ENCODE measurements at regions not wholly inside any gene's neighbourhood (a gene's known extent, or its start where the extent isn't known, plus 50 kb on each side); places are given as distances from the start of the nearest gene placed in this dataset.

DNA sequence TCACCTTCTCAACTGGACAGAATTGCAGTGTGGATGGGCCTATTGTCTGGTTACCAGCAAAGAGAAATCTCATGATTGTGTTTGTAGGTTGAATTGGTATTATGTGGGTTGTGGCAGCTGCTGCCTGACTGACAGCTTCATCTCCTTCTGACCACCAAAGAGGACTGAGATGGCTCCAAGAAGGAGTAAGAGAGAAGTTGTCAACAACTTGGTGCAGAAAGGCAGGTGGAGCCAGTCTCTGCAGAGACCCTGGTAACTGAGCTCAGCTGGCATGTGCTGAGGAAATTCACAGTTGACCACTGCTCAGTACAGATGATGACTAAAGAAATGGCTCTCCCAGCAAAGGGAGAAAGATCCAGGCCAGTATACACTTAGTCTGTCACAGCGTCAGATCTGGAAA is 240.0 kb upstream of the AMIGO2 start:
- FAIRE-seq (no peak), DNase-seq (ENCODE audit: insufficient read length, low spot score) (no peak)
- TF ChIP-seq, protein P1, sequence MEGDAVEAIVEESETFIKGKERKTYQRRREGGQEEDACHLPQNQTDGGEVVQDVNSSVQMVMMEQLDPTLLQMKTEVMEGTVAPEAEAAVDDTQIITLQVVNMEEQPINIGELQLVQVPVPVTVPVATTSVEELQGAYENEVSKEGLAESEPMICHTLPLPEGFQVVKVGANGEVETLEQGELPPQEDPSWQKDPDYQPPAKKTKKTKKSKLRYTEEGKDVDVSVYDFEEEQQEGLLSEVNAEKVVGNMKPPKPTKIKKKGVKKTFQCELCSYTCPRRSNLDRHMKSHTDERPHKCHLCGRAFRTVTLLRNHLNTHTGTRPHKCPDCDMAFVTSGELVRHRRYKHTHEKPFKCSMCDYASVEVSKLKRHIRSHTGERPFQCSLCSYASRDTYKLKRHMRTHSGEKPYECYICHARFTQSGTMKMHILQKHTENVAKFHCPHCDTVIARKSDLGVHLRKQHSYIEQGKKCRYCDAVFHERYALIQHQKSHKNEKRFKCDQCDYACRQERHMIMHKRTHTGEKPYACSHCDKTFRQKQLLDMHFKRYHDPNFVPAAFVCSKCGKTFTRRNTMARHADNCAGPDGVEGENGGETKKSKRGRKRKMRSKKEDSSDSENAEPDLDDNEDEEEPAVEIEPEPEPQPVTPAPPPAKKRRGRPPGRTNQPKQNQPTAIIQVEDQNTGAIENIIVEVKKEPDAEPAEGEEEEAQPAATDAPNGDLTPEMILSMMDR (IDR thresholded peaks at IDR 0.05; ENCODE audit: insufficient read depth, missing control alignments) = no peak

DNA sequence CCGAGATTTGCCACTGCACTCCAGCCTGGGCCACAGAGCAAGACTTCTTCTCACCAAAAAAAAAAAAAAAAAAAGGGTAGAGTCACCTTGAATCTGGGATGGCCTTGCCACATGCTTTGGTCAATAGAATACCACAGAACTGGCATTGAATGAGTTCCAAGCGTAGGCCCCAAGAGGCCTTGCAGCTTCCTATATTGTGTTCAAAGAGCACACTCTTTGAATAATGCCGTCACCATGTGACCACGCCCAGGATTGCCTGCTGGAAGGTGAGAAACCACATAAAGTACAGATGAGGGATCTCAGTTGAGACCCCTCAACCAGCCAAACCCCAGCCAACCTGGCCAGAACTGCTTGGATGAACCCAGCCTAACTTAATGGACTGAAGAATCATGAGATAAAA is 239.2 kb upstream of the AMIGO2 start:
- FAIRE-seq (no peak), DNase-seq (ENCODE audit: insufficient read length, low spot score) (no peak)
- TF ChIP-seq, protein P1 (IDR thresholded peaks at IDR 0.05; ENCODE audit: insufficient read depth, missing control alignments) = no peak

- no peak for FAIRE-seq
Observed at GRCh38 chr12:47317175-47317915, 237.6 kb upstream of the AMIGO2 start.

GRCh38 chr12:47316609-47317049 is 236.9 kb upstream of the AMIGO2 start:
- no peak for DNase-seq (ENCODE audit: insufficient read length, low spot score)
- TF ChIP-seq, protein P1 (IDR thresholded peaks at IDR 0.05; ENCODE audit: insufficient read depth, missing control alignments) = no peak
- FAIRE-seq = no peak

More at GRCh38 chr12:47317175-47317915, 237.6 kb upstream of the AMIGO2 start:
- no peak for DNase-seq (ENCODE audit: insufficient read length, low spot score)
- TF ChIP-seq, protein P1 (IDR thresholded peaks at IDR 0.05; ENCODE audit: insufficient read depth, missing control alignments) = no peak

DNA sequence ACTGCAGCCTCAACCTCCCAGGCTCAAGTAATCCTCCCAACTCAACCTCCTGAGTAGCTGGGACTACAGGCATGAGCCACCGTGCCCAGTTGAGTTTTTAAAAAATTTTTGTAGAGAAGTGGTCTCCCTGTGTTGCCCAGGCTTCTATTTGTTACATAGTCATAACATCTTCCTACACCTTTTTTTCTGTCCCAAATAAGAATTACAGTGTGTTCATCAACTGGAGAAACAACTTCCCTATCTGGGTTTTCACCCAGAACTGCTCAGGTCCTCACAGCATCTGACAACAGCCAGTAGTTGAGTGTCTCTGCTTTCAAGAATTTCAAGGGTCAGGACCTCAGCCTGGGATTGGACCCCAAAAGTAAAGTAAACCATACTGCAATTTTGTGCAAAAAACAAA is 235.2 kb upstream of the AMIGO2 start:
- DNase-seq (ENCODE audit: insufficient read length, low spot score) (no peak), FAIRE-seq (no peak)
- TF ChIP-seq, protein P1 (IDR thresholded peaks at IDR 0.05; ENCODE audit: insufficient read depth, missing control alignments) = no peak

GRCh38 chr12:47312808-47313426 is 233.2 kb upstream of the AMIGO2 start:
- FAIRE-seq (no peak), DNase-seq (ENCODE audit: insufficient read length, low spot score) (no peak)
- TF ChIP-seq, protein P1 (IDR thresholded peaks at IDR 0.05; ENCODE audit: insufficient read depth, missing control alignments) = no peak

- FAIRE-seq (no peak), DNase-seq (ENCODE audit: insufficient read length, low spot score) (no peak)
- TF ChIP-seq, protein P1 (IDR thresholded peaks at IDR 0.05; ENCODE audit: insufficient read depth, missing control alignments) = no peak
Observed at GRCh38 chr12:47312147-47312546, 232.4 kb upstream of the AMIGO2 start.

Data from D721Med (cell line).